K562 (cell line): ENCODE measurements at regions not wholly inside any gene's neighbourhood (a gene's known extent, or its start where the extent isn't known, plus 50 kb on each side); places are given as distances from the start of the nearest gene placed in this dataset.

Experiments used
- THAP7 ChIP-seq: fragments of 250-450 bp; sonication (Bioruptor Pico); IDR thresholded peaks from 2 replicates; pipeline ENCODE4 v1.5.0; 2021
- ZZZ3 ChIP-seq: fragments of 450-650 bp; IDR thresholded peaks from 2 replicates; pipeline ENCODE4 v1.6.1; 2016; ENCODE audit warnings: antibody characterized with exemption, mild to moderate bottlenecking, moderate library complexity

GRCh38 chr5:109278141-109278540 is 131.6 kb downstream of the PJA2 start:
- TF ChIP-seq ZZZ3 (no peak), THAP7 (CRISPR knock-in tag) (no peak)
